NCI-H1105 (cell line): ENCODE measurements at regions not wholly inside any gene's neighbourhood (a gene's known extent, or its start where the extent isn't known, plus 50 kb on each side); places are given as distances from the start of the nearest gene placed in this dataset.

Source experiments
- DNase-seq: peaks from one replicate; lab custom pipeline; 2025; lab: John Stamatoyannopoulos, UW

DNA sequence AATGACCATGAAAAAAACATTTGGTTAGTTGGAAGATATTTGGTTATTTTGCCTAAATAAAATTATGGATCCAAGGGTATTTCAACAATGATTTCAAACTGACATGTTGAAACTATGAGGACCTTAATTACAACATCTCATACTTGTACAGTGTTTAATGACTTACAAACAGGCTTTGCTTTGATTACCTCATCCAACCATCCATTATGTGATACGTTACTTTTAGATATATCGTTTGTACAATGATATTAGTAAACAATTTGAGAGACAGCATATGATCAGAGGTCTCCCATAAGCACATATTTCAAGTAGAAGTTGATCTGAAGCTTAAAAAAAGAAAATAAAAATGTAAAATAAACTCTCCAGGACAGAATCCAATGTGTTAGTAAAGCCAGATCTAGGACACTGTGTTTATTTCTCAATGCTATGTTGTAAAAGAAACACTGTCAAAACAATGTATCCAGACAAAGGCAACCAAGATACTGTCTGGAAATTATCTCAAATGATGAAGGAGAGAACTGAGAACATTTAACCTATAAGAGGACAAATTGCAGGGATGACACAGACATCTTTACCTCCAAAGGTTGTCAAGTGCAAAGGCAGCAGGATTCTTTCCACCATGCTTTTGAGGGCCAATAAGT is 116.0 kb upstream of the TARS1 start:
- no peak for DNase-seq

DNA sequence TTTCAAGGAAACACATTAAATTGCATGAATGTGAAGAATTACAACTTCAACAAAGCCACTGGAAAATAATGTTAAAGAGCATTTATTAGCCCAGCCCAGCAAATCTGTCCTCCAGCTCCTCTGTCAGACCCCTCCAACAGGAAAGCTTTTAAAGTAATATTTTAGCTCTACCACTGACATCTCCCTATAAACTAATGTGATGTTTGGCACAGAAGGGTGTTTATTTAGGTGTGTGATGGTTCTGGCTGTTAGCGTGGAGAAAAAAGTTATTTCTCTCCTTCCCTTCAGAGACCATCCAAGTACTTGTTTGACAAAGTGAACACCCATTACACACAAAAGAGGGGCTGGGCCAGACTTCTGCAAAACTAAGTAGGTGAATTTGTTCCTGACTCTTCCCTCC is 111.9 kb upstream of the TARS1 start:
- no peak for DNase-seq

DNA sequence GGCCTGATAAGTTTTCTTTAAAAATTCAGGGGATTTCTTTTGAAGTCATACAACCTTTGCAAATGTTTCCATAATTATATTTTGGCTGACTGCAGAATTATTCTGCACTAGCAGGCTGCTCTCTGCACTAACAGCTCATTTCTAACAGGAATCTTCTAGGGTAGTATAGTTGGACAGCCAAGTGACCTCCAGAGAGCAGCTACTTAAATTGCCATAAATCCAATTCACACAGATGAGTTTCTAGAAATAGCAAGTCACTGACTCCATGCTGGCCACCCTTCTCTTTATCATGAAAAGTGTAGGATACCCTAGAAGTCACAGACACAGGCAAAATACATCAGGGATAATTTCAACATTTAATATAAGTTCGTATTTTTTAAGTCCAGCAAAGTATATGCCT is 110.9 kb upstream of the TARS1 start:
- no peak for DNase-seq

DNA sequence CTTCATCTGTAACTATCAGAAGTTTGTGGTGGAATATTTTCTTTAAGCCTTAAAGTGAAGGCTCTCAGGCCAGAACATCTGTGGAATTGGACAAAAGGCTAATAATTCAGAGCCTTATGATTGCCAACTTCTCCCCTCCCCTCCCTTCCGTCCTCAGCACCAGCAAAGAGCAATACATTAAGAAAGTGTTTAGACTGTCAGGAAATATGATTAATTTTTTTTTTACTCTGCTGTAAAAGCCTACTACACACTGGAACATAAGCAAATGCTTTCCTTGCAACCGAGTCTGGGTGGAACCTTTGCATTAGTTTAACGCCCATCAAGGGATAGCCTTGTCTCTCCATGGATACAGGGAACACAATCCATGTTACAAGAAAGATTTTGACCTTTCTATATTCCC is 110.3 kb upstream of the TARS1 start:
- no peak for DNase-seq

DNA sequence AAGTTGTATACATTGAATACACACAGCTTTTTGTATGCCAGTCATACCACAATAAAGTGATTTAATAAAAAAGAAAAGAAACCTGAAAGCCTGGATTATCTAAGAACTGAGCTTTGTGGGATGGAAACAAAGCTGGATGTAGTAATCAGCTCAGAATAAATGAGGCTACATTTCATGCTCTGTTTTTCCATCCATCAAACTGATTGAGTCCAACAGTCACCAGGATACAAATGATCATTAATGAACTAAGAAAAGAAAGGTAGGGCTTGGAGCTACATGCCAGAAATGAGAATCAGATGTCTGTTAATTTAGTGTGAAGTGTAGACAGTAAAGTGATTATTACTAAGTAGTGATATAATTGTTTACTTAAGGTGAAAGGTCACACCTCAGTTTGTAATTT is 109.8 kb upstream of the TARS1 start:
- no peak for DNase-seq

DNA sequence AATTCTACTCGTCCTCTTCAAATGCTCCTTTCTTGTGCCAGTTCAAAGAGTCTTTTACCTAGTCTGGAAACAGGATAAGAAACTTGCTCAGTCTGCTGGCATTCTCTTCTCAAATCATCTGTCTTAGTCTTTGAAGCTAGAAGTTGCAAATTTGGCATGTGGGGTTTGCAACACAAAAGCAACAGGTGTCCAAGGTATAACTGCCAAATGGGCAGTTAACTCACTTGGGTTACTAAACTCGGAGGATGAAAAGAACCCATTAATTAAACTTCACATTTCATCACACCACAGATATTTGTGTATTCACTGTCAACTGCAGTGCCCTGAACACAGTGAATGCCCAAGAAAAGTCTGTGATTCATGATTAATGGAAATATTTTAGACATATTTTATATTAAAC is 108.0 kb upstream of the TARS1 start:
- no peak for DNase-seq

DNA sequence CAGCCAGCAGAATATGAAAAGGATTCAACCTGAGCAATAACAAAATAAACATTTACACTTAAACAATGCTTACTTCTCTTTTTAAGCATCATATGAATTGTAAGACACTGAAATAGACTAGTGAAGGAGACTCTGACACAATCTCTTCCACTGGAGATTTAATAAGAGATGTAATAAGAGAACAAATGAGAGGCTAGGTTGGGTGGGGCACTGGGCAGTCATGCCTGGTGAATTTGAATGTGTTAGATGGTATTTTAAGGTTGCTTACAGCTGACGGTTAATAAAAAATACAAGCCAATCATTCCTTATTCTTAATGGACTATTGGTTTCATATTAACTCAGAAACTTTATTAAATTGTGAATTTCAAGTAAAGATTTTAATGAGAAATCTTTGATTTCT is 105.9 kb upstream of the TARS1 start:
- DNase-seq, result no peak

DNA sequence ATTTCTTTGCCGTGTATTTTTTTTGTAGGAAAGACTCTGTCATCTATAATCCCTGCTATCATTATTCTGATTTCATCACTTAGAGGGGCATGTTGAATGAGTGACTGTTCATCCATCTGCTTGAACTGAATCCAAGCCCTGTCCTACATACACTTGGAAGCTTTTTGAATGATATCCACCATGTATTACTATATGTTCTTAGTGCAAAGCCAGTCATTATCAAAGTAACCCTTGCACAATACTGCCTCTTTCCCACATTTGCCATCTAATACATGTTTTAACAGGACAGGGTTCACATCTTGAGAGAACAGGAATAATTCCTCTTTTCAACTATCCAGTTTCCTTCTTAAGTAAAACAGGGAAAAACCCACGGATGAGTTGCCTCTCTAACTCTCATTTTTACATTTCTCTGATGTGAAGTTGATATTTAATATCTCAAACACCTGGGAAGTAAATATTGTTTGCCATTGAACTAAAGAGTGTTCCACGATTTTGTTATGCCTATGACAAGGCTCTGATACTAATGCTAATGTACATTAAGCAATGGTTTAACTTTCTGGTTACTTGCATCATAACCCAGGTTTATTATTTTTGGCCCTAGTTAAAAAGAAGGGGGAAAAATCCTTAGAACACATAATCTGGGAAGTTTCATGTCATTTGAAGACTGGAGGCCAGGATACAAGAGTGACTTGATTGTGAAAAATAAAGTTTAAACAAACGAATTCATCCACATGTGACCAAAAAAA is 103.7 kb upstream of the TARS1 start:
- no peak for DNase-seq

DNA sequence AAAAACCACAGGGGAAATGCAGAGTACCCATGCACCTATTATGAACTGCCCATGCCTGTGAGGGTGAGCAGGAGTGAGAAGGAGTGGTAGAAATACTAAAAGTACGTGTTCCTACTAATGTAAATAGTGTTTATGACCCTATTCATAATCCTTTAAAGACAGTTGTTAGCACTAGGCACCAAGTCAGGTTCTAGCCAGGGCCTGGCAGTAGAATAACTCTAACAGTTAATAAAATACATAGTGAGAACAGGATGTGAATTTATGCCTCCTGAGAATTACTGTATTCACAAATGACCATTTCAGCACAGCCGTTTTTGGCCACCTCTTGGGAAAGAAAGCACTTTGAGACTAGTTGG is 103.2 kb upstream of the TARS1 start:
- DNase-seq, result no peak

DNA sequence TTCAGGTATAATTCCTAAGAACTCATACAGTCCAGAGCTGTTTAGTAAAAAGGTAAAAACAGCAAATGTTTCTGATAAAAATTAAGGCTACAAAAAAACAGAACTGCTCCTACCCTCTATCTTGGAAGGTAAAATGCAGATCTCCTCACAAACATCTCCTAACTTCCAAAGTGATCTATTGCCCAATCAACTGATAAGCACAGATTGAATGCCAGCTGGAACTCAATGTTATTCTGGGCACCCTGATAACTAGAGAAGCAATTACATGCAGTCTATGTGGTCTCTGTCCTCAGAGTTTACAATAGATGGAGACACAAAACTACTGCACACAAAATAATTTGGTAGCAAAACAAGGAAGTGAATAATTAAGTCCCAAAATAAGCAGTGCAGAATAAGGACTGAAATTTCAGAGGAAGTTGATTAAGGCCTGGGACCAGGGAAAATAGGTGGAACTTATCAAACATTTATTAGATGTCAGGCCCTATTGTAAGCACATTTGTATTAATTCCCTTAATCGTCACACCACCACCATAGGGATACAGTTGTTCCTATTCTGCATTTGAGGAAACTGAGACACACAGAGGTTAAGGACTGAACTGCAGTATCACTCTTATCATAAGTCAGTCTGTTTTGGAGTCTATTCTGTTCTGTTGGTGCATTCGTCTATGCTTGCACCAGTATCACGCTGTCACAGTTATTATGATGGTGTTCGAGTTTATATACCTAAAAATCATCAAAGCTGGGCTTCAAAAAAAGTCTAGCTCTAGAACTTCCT is 102.2 kb upstream of the TARS1 start:
- no peak for DNase-seq

DNA sequence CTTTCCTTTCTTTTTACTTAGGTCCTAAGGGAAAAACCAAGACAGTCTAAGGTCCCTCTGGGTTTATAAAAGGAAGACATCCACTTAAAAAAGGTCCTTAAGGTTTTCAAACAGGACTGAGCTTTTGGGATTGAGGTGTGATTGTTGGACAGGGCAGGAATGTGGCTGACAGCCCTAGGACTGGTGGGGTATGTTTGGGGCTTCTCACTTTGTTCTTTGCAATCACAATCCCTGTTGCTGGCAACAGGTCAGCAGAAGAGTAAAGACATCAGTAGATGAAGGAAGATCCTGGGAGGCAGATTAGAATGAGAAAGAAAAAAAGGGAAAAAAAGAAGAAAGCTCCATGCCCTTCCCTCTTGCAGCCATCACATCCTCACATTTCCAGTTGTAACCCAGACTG is 101.4 kb upstream of the TARS1 start:
- DNase-seq, result no peak

DNA sequence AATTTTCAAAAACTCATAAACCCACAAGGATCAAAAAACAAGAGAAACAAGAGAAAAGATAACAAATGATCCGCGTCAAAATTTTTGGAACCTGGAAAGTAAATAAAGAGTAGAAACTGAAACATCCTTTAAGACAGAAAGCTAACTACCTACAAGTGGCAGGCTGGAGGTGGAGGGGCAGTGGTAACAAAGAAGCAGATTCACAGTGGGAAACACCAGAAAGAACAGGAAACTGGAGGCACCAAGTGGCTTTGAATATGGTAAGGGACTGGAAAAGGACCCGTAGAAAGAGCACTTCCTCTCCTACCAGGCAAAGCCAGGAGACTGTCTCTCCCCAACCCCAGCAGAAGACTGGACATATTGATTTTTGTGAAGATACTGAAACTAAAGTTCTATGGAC is 100.6 kb upstream of the TARS1 start:
- no peak for DNase-seq

DNA sequence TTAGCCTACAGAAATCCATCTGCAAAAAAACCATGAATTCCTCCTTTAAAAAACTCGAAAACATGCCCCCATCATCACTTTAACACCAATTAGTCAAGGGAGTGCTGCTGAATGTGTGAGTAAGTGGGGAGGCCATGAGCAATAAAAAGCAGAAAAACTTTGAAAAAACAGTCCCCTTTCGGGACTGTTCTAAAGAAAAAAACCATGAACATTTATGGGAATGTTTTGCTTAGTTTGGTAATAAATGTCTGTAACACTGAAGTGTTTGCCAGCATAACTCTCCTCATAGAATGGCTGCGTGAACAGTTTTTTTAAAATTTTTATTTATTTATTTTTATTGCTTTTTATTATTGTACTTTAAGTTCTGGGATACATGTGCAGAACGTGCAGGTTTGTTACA is 99.4 kb upstream of the TARS1 start:
- no peak for DNase-seq

DNA sequence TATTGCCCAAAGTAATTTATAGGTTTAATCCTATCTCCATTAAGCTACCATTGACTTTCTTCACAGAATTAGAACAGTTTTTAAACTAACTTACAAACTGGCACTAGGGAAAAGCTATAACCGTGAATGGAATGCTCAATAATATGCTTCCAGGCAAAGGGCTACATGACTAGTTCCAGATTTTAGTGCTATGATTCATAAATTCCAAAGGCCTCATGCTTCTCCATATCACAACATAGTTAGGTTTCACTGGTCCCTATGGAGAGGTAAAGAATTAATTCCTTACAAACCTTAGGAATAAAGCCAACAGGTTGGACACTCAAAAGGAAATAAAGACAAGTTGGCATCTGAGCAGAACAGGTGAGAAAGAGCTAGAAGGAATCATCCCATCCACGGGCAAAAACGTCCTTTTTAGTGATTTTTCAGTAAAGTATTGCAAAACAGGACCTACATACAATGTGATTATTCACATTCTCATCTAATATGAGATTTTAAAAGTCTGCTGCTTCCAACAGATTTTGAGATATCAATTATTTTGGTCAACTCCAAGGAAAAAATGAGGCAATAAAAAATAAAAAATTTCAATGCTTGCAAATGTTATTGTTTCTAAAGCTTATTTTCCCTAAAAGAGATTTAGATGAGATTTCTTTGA is 97.0 kb upstream of the TARS1 start:
- no peak for DNase-seq

DNA sequence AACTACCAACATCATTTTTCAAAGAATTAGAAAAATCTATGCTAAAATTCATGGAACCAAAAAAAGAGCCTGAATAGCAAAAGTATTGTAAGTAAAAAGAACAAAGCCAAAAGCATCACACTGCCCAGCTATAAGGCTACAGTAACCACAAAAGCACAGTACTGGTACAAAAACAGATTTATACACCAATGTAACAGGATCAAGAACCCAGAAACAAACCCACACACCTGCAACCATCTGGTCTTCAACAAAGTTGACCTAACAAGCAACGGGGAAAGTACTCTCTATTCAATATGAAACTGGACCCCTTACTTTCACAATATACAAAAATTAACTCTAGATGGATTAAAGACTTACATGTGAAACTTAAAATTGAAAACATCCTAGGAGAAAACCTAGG is 94.2 kb upstream of the TARS1 start:
- no peak for DNase-seq

DNA sequence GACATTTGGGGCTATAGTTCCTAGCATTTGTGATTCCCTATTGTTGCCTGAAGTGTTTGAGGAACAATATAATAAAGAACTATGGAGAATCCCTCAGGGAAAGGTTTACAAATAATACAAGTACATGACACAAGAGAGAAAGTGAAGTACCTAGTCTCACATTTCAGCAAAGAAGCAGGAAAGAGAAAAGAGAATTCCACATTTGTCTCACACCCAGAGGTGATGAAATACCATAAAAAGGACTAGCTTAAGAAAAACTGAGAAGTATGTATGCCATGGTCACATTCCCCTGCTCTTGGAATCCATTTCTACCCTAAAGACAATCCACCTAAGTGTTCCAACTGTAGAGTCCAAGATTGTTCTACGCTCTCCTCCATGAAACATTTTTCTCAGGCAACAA is 79.0 kb upstream of the TARS1 start:
- DNase-seq, result no peak

DNA sequence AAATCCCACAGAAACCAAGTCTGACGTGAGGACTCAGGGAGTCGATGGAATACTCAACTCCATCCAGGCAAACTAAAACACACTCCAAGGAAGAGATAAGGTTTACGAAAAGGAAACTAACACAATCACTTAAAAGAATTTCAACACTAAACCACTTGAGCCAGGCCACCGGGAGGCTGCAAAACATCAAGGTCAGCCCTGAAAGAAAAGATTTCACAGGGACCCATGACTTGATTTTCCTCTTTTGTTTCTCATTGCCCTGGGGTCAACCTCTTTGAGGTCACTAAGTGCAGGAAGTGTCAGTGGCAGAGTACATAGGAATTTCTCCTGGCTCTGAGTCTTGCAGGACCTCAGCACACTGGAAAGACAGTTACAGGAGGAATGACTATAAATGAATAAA is 77.8 kb upstream of the TARS1 start:
- DNase-seq, result no peak

DNA sequence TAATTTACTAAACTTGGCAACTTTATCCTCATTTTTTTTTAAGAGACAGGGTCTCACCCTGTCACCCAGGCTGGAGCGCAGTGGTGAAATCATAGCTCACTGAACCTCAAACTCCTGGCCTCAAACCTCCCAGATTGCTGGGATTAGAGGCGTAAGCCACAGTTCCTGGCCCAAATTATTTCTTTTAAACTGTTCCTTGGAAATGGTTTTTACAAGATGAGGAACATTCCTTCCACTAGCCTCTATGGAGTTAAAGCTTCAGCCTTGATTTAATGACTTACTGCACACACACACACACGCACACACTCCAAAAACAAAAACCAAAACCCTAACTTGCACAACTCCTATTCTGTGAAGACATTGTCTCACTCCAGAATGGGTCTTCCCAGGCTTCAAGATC is 77.2 kb upstream of the TARS1 start:
- no peak for DNase-seq

DNA sequence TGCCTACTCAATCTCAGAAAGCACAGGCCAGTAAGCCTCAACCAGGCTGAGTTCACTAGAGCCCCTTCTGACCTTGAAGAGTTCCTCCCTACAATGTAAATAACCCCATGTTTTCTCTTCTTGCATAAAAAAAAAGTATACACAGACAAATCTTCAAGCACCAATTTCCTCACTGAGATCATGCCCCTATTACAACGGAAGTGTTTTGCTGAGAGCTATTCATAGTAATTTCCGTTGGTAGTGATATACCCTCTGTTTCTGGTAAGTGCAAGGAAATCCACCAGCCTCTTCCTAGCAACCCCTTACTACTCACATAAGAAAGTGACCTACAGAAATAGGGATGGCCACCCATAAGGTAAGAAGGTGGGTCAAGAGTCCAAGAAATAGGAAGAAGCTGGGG is 76.4 kb upstream of the TARS1 start:
- no peak for DNase-seq

DNA sequence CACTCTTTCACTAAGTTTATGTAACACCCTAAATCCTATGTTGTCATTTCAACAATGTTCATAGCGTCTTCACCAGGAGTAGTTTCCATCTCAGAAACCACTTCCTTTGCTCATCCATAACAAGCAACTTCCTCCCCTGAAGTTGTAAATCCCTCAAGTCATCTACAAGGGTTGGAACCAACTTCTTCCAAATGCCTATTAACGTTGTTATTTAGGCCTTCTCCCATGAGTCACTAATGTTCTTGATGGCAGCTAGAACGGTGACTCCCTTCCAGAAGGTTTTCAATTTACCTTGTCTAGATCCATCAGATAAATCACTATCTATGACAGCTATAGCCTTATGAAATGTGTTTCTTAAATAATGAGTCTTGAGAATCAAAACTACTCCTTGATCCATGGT is 73.3 kb upstream of the TARS1 start:
- no peak for DNase-seq

DNA sequence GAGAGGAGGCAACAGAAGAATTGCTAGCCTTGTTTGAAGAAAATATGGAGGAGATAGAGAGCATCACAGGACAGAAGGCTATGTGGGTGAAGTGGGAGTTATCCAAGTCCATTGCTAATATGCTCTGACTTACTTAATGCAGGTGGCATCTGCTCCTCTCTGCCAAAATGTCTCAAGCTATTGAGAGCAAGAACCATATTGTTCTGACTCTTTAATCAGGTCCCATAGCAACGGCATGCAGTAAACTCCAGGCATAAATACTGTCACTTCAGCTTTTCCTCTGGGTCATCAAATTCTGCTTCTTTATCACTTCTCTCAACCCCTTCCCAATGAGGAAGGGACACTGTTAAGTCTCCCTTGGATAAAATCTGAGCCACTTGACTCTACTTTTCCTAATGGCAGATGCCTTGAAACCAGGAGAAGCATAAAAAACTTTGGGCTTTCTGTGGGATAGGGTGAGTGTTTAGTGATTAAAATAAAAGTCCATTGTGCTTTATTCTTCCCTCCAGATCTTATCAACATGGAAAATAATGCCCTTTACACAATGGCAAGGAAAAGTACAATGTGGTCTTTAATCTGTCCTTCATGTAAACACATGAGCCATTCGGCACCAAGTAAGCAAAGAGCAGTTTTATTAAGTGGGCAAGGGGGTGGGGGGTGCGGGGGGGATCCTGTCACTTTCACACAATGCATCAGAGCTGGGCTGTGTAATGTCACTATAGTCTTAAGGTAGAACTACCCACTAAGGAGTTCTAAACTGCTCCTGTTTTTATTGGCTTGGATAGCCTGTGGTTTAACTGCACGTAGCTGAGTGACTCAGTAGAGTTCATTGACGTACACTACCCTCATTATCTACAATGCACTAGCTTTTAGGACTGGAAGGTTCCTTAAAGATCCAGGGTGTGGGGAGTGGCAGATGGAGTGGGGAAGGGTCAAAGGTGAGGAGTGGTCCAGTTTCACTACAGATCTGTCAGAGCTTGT is 71.0 kb upstream of the TARS1 start:
- DNase-seq, result no peak

DNA sequence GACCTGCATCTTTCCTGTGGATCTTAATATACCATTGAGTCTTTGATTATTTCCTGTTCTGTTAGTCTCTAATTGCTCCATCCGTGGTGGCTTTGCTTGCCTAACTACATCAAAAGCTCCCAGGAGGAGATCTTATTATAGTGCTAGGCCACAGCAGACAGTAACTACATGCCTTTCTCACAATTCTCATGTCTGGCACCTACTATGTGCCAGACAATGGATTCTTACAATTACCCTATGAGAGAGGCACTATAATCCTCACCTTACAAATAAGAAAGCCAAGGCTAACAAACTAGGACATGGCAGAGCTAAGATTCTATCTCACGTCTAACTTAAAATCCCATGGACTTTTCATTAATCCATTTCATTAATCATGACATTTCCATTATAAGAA is 70.3 kb upstream of the TARS1 start:
- no peak for DNase-seq
